NCI-H1105 treated with DMSO at 0.1 percent for 48 hours (cell line): ENCODE measurements at regions not wholly inside any gene's neighbourhood (a gene's known extent, or its start where the extent isn't known, plus 50 kb on each side); places are given as distances from the start of the nearest gene placed in this dataset.
A peak's percentile ranks its signal among the peaks of the same experiment; 100 is the strongest.

Source experiments
- DNase-seq: peaks from one replicate; lab custom pipeline; 2025; lab: John Stamatoyannopoulos, UW

- peak; percentile 93 for DNase-seq
Observed at GRCh38 chr12:92553389-92553788, 149.4 kb upstream of the PLEKHG7 start.

- DNase-seq: no peak
Observed at GRCh38 chr12:92552412-92553108, 150.2 kb upstream of the PLEKHG7 start.

DNA sequence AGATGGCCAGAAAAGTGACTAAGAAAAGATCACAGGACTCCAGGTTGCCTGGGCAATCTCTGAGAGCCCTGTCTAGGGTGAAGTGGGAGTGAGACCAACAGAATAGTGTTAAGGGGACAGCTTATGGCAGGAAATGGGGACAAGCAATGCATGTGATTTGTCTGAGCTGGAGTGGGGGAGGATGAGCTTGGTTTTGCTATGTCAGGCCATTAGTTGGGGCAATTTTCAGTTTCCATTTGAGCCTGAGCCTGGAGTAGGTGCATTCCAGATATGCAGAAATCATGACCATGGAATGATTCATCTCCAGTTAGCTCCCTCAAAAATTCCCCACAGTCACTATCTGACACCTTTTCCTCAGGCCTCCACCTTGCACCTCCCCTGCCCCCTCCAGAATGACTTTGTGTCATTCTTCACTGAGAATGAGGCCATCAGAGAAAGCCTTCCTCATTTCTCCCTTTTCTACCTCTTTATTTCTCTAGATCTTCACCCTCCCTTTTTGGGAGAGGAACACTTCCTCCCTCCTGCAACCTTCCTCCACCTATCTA is 150.9 kb upstream of the PLEKHG7 start:
- no peak for DNase-seq

DNA sequence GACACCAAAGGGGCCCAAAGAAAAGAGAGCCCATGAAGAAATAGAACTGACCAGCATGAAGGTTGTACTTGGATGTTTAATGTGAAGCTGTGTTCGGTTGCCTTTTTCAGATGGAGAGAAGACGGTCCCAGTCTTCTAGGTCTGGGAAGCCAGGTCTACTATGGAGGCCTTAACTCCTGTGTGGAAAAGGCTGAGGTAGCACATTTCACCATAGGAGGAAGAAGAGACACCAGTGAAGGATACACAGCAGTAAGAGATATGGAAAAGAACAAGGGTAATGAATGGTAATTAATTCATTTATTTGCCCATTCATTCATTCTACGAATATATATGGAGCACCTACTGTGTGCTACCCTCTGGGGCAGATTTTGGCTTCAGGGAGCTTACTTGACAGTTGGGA is 151.6 kb upstream of the PLEKHG7 start:
- no peak for DNase-seq

- DNase-seq: no peak
Observed at GRCh38 chr12:92550661-92551060, 152.1 kb upstream of the PLEKHG7 start.

DNA sequence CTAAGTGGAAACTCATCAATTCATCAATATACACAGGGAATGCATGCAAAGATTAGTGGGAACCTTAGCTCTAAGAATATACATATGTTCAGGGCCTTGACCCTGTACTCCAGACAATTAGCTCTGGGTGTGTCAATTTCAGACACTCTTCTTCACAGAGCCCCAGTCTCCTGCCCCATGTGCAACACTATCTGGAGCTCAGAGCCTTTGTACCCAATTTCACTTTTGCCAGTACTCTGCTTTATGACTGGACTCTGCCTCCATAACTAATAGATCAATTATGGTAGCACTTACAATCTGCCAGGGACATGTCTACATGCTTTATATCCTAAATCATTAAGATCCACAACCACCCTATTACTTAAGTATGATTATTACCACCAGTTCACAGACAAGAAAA is 152.5 kb upstream of the PLEKHG7 start:
- DNase-seq: no peak

GRCh38 chr12:92549516-92549915 is 153.3 kb upstream of the PLEKHG7 start:
- no peak for DNase-seq

DNA sequence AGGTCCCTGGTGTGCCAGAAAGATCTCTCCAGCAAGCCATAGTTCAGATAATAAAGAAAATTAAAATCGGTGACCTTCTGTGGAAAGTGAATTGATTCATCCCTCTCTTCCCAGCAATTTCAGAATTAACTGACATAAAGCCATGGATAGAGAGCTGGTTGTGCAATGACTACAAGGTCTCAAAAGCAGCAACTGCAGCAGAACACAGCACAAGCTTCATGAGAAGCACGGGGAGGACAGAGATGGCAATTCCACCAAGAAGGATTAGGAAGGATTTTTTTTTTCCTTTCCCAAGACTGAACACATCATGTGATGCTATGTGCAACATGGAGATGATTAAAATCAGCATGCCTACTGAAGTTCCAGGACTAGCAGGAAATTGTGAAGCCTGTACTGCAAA is 154.9 kb upstream of the PLEKHG7 start:
- DNase-seq: no peak

GRCh38 chr12:92547420-92547819 is 155.4 kb upstream of the PLEKHG7 start:
- no peak for DNase-seq

DNA sequence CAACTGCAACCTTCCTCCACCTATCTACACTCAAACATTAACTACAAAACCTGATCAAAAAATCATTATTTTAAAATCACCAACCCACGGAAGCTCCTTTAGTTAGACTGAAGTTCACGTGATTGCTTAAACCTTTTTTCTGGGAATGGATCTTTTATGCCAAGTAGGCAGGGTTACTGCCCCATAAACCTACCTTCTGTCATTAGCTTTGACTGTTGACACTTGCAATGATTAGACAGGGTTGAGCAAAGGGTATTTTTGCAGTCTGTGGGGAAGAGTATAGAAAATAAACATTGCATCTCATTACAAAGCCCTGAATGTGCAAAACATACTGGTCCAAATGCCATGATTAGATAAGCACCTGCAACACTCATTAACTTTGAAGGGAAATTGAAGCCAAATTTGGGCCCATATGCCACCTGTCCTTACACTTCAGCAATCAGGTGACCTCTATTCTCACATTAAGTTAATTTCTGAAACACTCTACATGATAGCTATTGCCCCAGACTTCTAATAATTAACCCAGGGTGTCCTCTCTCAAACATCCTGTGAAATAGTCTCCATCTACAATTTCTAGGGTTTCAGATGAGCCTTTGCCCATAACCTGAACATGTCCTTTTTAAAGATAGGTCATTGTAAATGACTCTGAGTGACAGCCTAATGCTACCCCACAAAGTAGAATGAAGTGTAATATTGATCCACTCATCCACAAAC is 156.0 kb upstream of the PLEKHG7 start:
- peak; percentile 69 for DNase-seq

DNA sequence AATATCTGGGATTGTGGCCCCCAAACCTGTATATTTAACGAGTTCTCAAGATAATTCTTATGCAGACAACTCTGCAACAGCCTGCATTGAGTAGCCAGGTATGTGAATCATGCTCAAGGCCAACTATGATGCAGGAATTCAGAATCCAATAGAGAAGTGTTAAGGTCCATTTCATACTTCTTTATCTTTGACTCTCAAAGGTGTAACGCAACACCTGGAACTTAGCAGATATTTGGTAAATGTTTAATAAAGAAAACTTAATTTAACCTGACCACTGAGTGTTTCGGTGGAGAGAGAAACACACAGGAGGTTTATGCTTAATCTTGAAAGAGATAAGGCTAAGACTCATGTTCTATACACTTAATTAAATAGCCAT is 156.5 kb upstream of the PLEKHG7 start:
- DNase-seq: no peak

DNA sequence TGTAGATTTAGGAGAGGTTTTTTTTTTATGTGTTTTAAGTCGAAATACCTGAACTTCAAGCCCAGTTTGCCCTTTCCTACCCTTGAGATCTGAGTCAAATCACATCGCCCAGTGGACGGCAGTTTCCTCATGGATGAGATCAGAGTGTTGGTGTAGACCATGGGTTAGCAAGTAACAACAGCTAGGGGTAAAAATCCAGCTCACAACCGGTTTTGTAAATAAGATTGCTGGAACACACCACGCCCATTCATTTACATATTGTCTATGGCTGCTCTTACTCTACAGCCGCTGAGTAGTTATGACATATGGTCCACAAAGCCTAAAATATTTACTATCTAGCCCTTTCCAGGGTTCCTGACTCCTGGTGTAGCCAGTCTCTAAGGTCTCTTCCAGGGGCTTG is 158.5 kb upstream of the PLEKHG7 start:
- no peak for DNase-seq

DNA sequence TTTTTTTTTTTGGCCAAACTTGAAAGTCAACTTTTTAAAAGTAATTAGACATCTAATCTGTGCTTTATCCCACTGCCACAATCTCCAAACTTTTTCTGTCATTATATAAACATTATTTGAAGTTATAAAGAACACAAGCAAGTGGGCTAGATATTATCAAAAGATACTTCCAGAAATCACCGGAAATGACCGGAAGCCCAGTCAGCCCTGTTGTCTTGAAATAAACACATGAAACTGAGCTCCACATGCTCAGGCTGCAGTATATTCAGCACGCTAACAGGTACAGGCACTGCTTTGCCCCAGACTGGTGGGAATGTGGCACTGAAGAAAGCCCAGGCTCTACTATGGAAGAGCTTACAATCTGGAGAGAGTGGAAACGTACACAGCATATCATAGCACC is 158.9 kb upstream of the PLEKHG7 start:
- DNase-seq: no peak

- peak; percentile 57 for DNase-seq
Observed at GRCh38 chr12:92543359-92543758, 159.4 kb upstream of the PLEKHG7 start.

- no peak for DNase-seq
Observed at GRCh38 chr12:92541731-92542130, 161.1 kb upstream of the PLEKHG7 start.

- DNase-seq: no peak
Observed at GRCh38 chr12:92540782-92541423, 161.9 kb upstream of the PLEKHG7 start.

DNA sequence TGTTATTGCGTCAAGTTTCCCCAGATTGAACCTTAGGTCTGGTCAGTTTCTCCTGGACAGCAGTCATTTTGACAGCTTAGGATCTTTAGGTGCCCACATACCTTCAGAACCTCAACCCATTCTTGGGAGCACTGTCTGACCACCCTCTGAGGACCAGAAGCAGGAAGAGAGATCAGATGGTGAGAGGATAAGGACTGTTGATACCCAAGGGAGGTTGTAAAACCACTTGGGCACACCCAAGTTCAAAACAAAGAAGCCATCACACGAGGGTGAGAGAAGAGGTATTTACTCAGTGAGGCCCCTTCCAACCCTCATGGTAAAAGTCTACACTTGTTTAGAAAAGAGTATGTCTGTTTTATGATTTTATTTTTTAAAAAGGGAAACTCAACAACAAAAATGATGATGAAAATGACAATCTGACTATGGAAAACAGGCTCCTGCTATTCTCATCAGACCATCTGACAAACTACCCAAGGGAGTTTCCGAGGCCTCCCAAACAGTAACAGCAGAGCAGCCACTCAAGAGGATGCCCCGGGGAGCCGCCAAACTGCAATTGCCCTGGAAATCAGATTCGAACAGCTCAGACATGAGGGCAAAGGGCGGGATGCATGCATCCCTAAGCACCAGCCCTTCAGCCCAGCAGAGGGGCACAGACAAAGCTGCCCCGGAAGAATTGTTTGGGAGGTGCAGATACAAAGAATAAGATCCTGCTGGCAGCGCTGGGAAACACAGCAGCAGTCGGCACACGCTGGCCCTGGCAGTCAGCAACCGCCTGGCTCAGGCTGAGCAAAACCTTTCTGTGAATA is 162.6 kb upstream of the PLEKHG7 start:
- DNase-seq: no peak

DNA sequence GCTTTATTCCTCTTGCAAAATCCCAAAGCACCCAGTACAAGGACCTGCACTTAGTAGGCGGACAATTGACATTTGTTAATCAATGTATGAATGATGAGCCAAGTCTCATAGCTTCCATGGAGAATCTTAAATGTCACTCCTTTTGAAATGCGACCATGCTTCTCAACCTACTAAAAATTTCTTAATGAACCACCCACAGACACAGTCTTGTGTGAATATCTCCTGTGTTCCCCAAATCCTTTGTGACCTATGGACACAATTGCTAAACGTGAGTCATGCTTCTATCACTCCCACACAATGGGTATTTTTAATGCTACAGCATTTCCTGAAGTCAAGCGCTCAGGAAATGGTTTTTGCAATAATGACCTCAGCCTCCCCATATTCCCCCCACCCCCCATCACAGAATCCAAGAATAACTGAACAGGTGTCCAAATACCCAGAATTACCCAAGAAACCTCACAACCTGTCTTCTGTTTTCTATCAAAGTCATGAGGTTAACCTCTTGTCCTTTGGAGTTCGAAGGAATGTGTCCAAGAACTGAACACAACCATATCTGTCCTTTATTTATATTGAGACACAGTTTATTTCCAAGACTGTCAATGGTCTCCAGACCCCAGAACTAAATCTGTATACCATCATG is 163.6 kb upstream of the PLEKHG7 start:
- DNase-seq: no peak

- no peak for DNase-seq
Observed at GRCh38 chr12:92537290-92537960, 165.4 kb upstream of the PLEKHG7 start.

DNA sequence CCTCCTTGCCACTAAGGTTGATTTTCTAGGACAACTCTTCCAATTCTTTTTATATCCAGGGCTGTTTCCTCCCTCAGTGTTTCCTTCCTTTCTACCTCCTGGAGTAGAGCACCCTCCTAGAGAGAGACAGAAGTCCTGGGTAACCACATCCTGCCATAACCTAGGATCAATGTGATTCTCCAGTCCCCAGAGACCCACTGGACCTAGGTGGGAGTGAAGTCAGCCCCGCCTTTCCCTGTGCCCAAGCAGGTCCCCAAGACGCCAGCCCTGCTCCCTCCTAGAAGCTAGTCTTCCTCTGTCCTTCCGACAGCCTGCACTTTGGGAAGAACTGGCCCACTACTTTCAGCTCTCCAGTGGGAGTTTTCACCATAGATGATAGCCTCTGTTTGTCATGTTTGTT is 166.8 kb upstream of the PLEKHG7 start:
- DNase-seq: no peak

- no peak for DNase-seq
Observed at GRCh38 chr12:92533280-92533890, 169.4 kb upstream of the PLEKHG7 start.
